GM21360 (cell line): ENCODE measurements at regions not wholly inside any gene's neighbourhood (a gene's known extent, or its start where the extent isn't known, plus 50 kb on each side); places are given as distances from the start of the nearest gene placed in this dataset.
"Not testable (repeated sequence)": the region's sequence is repeated elsewhere in the genome, so short reads cannot be mapped to it uniquely, and the experiment has no call there.

ENCODE experiments used
- ATAC-seq: cut with Tn5 transposase; IDR thresholded peaks from one replicate; pipeline ENCODE4 v1.9.1; 2021; ENCODE audit warnings: mild to moderate bottlenecking, moderate library complexity; ENCODE audit not compliant: unreplicated experiment

DNA sequence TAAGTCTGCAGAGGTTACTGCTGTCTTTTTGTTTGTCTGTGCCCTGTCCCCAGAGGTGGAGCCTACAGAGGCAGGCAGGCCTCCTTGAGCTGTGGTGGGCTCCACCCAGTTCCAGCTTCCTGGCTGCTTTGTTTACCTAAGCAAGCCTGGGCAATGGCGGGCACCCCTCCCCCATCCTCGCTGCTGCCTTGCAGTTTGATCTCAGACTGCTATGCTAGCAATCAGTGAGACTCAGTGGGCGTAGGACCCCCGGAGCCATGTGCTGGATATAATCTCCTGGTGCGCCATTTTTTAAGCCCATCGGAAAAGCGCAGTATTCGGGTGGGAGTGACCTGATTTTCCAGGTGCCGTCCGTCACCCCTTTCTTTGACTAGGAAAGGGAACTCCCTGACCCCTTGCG lies 1363.1 kb downstream of the HACE1 start:
- ATAC-seq = not testable (repeated sequence)

DNA sequence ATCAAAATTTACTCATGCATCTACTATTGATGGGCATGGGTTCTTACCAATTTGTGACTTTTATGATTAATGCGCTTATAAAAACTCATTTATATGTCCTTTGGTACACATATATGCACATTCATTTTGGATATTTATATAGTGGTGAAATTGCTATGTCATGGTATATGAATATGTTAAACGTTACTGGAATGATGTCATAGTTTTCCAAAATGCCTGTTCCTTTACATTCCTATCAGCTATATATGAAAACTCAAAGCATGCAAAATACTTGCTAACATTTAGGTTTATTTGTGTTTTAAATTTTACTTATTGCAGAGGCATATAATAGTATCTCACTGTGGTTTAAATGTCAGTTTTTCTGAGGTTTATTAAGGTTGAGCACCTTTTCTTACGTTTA lies 1403.1 kb downstream of the HACE1 start:
- no peak for ATAC-seq

DNA sequence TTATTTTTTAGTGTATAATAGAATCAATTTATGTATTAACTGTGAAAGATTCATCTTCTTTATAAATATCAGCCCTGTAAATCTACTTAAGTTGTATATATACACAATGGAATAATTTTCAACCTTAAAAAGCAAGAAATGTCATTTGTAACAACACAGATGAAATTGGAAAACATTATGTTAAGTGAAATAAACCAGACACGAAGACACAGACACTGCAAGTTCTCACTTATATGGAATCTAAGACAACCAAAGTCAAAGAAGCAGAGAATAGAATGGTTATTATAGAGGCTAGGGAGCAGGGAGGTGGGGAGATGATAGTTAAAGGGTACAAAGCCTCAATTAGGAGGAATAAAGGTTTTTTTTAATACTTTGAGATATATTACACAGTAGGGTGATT lies 1404.4 kb downstream of the HACE1 start:
- no peak for ATAC-seq

DNA sequence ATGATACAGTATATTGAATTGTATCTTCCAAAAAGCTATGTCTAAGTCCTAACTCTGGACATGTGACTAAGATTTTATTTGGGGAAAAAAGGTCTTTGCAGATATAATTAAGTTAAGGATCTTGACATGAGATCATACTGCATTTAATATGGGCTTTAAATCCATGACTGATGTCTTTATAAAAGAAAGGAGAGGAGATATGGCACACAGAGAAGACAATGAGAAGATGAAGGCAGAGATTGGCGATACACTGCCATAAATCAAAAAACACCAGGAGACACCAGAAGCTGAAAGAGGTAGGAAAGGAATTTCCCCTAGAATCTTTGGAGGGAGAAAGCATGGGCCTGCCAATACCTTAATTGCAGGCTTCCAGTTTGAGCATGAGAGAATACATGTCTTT lies 1450.2 kb downstream of the HACE1 start:
- no peak for ATAC-seq

DNA sequence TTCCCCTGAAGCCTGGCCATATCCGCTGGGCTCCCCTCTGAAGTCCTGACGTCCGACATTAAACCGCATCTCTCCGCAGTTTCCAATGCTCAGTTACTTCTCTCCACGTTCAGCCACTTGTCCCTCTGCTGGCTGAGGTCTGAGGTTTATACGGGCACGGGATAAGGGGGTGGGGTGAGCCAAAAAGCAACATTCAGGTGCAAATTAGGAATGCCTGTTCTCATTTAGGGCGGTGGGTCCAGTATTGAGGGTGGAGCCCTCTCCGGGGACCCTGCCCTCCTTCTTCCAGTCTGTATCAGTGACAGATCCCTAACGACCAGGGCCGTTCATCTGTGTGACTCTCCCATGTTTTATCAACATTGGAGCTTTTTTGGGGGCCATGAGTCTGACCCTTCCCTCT lies 1454.4 kb downstream of the HACE1 start:
- no peak for ATAC-seq

DNA sequence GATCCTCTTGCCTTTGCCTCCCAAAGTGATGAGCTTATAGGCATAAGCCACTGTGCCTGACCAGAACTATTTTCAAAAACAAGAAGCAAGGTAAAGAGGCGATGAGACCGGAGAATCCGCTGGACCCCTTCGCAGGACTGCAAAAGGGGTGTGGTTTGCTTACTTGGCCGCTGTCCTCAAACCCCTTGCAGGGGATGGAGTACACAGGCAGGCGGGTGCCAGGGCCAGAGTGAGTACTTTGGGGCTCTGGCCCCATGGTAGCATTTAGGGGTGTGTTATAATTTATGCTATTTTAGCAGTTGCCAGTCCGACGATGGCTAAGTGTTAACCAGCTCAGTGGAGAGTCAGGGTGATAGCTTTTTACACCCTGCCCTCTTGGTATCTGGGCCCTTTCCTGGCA lies 1454.9 kb downstream of the HACE1 start:
- ATAC-seq = no peak

GRCh38 chr6:103396768-103397167 lies 1463.0 kb downstream of the HACE1 start:
- ATAC-seq = no peak

- ATAC-seq = no peak
Observed at GRCh38 chr6:103379272-103379671, 1480.4 kb downstream of the HACE1 start.

DNA sequence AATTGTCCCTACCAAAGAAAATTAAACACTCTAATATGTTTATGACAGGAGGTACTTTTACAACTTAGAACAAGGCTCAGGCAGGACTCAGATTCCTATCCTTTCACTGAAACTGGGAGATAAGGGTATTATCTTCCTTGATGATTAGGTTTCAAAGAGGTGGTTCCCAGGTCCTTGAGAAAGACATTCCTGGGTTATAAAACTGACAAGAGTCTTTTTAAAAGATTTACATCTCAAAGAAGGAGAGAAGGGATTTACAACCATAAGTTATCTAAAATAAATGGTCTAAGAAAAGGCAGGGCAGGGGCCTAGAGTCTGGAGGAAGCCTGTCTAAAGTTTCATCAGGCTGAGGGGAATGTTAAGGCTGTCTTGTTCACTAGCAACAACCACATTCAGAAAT lies 1492.5 kb downstream of the HACE1 start:
- no peak for ATAC-seq

DNA sequence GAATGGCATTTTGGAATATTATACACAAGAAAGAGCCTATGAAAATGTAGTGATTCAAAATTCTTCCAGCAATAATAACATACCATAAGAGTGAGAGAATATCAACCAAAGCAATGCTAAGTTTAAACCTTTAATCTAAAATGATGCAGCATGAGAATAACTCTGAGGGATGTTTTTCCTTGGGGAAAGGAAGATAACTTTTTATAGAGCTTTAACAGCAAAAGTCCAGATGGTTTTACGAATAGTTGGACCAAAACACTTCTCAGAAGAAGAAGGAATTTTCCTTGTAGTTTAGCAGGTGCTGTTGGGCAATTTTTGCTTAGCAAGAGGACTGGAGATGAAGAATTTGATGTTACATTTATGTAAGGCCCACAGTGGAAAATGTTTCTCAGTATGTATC lies 1503.2 kb downstream of the HACE1 start:
- no peak for ATAC-seq

- no peak for ATAC-seq
Observed at GRCh38 chr6:103344554-103345163, 1515.1 kb downstream of the HACE1 start.

DNA sequence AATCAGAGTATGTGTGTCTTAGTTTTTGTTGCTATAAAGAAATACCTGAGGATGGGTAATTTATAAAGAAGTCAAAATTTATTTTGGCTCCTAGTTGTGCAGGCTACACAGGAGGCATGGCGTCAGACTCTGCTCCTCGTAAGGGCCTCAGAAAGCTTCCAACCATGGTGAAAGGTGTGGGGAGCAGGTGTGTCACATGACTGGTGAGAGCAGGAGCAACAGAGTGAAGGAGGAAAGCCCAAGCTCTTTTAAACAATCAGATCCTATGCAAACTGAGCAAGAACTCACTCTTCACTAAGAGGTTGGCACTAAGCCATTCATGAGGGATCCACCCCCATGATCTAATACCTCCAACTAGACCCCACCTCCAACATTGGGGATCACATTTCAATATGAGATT lies 1524.3 kb downstream of the HACE1 start:
- no peak for ATAC-seq

GRCh38 chr6:103326760-103327757 lies 1532.7 kb downstream of the HACE1 start:
- ATAC-seq = no peak

- ATAC-seq = no peak
Observed at GRCh38 chr6:103313432-103313831, 1546.3 kb downstream of the HACE1 start.

GRCh38 chr6:103294376-103294775 lies 1565.3 kb downstream of the HACE1 start:
- ATAC-seq = not testable (repeated sequence)

GRCh38 chr6:103284835-103285234 lies 1574.9 kb downstream of the HACE1 start:
- no peak for ATAC-seq

DNA sequence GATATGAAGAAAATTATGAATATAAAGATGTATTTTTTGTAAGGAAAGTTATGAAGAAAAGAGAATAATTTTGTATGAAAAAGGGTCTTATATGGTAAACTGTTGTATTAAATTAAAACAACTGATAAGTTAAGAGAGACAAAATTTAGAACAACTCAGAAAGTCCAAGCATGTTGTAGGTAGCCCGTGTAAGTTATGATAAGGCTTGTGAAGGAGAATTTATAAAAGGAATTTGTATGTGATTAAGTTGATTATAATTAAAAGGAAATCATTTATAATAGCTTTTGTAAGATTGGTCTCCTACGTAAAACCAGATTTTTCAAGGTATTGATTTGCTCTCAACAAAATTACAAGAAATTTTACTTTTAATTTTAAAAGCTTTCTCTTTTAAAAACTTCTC lies 1579.3 kb downstream of the HACE1 start:
- ATAC-seq = no peak

DNA sequence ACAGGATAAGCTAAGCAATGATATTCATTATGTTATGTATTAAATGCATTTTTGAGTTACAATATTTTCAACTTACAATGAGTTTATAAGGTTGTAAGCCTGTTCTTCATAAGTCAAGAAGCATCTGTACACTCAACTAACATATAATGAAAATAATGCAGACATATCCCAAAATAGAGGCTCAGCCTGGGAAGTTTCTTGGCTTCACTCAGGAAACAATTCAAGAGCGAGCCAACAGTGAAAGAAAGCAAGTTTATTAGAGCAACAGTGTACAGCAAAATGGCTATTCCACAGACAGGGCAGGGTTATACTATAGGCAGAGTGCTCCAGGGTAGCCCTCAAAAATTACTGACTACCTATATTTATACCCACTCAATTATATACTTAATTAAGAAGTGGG lies 1581.8 kb downstream of the HACE1 start:
- no peak for ATAC-seq

GRCh38 chr6:103273048-103273447 lies 1586.7 kb downstream of the HACE1 start:
- ATAC-seq = no peak

GRCh38 chr6:103269581-103269980 lies 1590.1 kb downstream of the HACE1 start:
- no peak for ATAC-seq

GRCh38 chr6:103268335-103268734 lies 1591.4 kb downstream of the HACE1 start:
- no peak for ATAC-seq

DNA sequence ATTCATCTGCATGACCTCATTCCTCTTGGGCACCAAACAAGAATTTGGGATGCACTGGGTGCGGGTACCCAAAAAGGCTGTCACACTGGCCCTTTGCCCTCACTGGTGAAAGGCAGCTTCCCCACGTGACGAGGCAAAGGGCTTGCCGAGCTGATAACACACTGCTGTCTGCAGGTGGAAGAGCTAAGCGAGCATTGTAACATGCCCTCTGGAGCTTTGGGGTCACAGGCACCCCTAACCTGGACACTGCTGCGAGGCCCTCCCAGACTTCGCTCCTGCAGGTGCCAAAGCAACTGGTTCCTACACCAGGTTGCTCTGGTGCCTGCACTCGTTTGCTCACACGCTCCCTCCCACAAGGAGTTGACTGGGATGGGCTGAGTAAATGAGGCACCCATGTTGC lies 1595.7 kb downstream of the HACE1 start:
- ATAC-seq = no peak
